Skin epidermis (tissue), 12 donors: ENCODE measurements at regions not wholly inside any gene's neighbourhood (a gene's known extent, or its start where the extent isn't known, plus 50 kb on each side); places are given as distances from the start of the nearest gene placed in this dataset.
"Not testable (repeated sequence)": the region's sequence is repeated elsewhere in the genome, so short reads cannot be mapped to it uniquely, and the experiment has no call there.

Source experiments
- H3K27ac ChIP-seq, 21 experiments: fragments of 200-600 bp; sonication (generic) in 11 of 21; one replicate each; pipeline ENCODE4 v1.5.0; 2020; ENCODE audit warnings: mild to moderate bottlenecking in 3 of 21, inconsistent platforms in 2 of 21, moderate library complexity in 2 of 21
- H3K4me3 ChIP-seq, 7 experiments: fragments of 200-600 bp; sonication (generic) in 2 of 7; one replicate each; pipeline ENCODE4 v1.5.0; 2020; ENCODE audit warnings: inconsistent platforms in 2 of 7, mild to moderate bottlenecking in 2 of 7, moderate library complexity in 1 of 7

- no peak overlapping the region for H3K27ac ChIP-seq
- no peak overlapping the region for H3K4me3 ChIP-seq
Measured at GRCh38 chr4:66785479-66785878, 759.8 kb downstream of the CENPC start.

GRCh38 chr4:66782751-66783150 is 762.6 kb downstream of the CENPC start:
- not testable (repeated sequence) for H3K27ac ChIP-seq

GRCh38 chr4:66777097-66777496 is 768.2 kb downstream of the CENPC start:
- H3K4me3 ChIP-seq, result no peak overlapping the region

More at GRCh38 chr4:66782751-66783150, 762.6 kb downstream of the CENPC start:
- not testable (repeated sequence) for H3K4me3 ChIP-seq

GRCh38 chr4:66769441-66769840 is 775.9 kb downstream of the CENPC start:
- Histone ChIP-seq H3K4me3 (no peak overlapping the region), H3K27ac (no peak overlapping the region)

More at GRCh38 chr4:66777097-66777496, 768.2 kb downstream of the CENPC start:
- no peak overlapping the region for H3K27ac ChIP-seq

- no peak overlapping the region for H3K4me3 ChIP-seq
- H3K27ac ChIP-seq, result no peak overlapping the region
Measured at GRCh38 chr4:66767442-66767841, 777.9 kb downstream of the CENPC start.

- no peak overlapping the region for H3K27ac ChIP-seq
- H3K4me3 ChIP-seq, result no peak overlapping the region
Measured at GRCh38 chr4:66766557-66766956, 778.7 kb downstream of the CENPC start.

- Histone ChIP-seq H3K27ac (no peak overlapping the region), H3K4me3 (no peak overlapping the region)
Measured at GRCh38 chr4:66750273-66750672, 795.0 kb downstream of the CENPC start.

- H3K4me3 ChIP-seq, H3K27ac ChIP-seq: not testable (repeated sequence)
Measured at GRCh38 chr4:66746918-66747317, 798.4 kb downstream of the CENPC start.

GRCh38 chr4:66741081-66741480 is 804.2 kb downstream of the CENPC start:
- H3K27ac ChIP-seq, result no peak overlapping the region
- H3K4me3 ChIP-seq, result no peak overlapping the region

GRCh38 chr4:66736606-66737005 is 808.7 kb downstream of the CENPC start:
- H3K4me3 ChIP-seq, result no peak overlapping the region
- no peak overlapping the region for H3K27ac ChIP-seq

GRCh38 chr4:66728280-66728679 is 817.0 kb downstream of the CENPC start:
- H3K27ac ChIP-seq, result no peak overlapping the region
- no peak overlapping the region for H3K4me3 ChIP-seq

- not testable (repeated sequence) for H3K4me3 ChIP-seq
Measured at GRCh38 chr4:66712301-66712921, 832.9 kb downstream of the CENPC start.

GRCh38 chr4:66704243-66704642 is 841.1 kb downstream of the CENPC start:
- Histone ChIP-seq H3K4me3 (no peak overlapping the region), H3K27ac (no peak overlapping the region)

More at GRCh38 chr4:66712301-66712921, 832.9 kb downstream of the CENPC start:
- H3K27ac ChIP-seq, result not testable (repeated sequence)

- Histone ChIP-seq H3K27ac (no peak overlapping the region), H3K4me3 (no peak overlapping the region)
Measured at GRCh38 chr4:66694739-66695138, 850.6 kb downstream of the CENPC start.

- Histone ChIP-seq H3K27ac (no peak overlapping the region), H3K4me3 (no peak overlapping the region)
Measured at GRCh38 chr4:66693694-66694093, 851.6 kb downstream of the CENPC start.

GRCh38 chr4:66691101-66691500 is 854.2 kb downstream of the CENPC start:
- Histone ChIP-seq H3K27ac (no peak overlapping the region), H3K4me3 (no peak overlapping the region)

- H3K27ac ChIP-seq, result no peak overlapping the region
- no peak overlapping the region for H3K4me3 ChIP-seq
Measured at GRCh38 chr4:66688674-66689073, 856.6 kb downstream of the CENPC start.

- H3K4me3 ChIP-seq, result no peak overlapping the region
Measured at GRCh38 chr4:66687459-66687858, 857.8 kb downstream of the CENPC start.

GRCh38 chr4:66681962-66682361 is 863.3 kb downstream of the CENPC start:
- Histone ChIP-seq H3K4me3 (no peak overlapping the region), H3K27ac (no peak overlapping the region)

More at GRCh38 chr4:66687459-66687858, 857.8 kb downstream of the CENPC start:
- H3K27ac ChIP-seq, result no peak overlapping the region

- Histone ChIP-seq H3K4me3 (no peak overlapping the region), H3K27ac (no peak overlapping the region)
Measured at GRCh38 chr4:66667249-66667648, 878.1 kb downstream of the CENPC start.

GRCh38 chr4:66662620-66663019 is 882.7 kb downstream of the CENPC start:
- Histone ChIP-seq H3K27ac (no peak overlapping the region), H3K4me3 (no peak overlapping the region)

- H3K27ac ChIP-seq, result no peak overlapping the region
- H3K4me3 ChIP-seq, result no peak overlapping the region
Measured at GRCh38 chr4:66658809-66659208, 886.5 kb downstream of the CENPC start.
